ENCODE measurements at regions not wholly inside any gene's neighbourhood (a gene's known extent, or its start where the extent isn't known, plus 50 kb on each side); places are given as distances from the start of the nearest gene placed in this dataset.

GRCh38 chr2:168348076-168348475, 100.7 kb upstream of the STK39 start:
- peaks cover 24% of the 10 kb centered on the region for H3K4me1 Mint-ChIP-seq
- Histone ChIP-seq H3K9ac (ENCODE audit: insufficient read depth, low read length, poor library complexity, severe bottlenecking) (no peak overlapping the region), H3K4me1 (ENCODE audit: control insufficient read depth in 1 of 2, insufficient read depth in 2 of 2, low read length in 2 of 2) (peaks cover 8 to 13% of the 10 kb centered on the region in 2 donors), H3K4me3 (replicated peaks in 1 of 3; ENCODE audit: low read depth in 2 of 3, low read length in 3 of 3) (no peak overlapping the region), H3K36me3 (replicated peaks in 1 of 2; ENCODE audit: control insufficient read depth in 1 of 2, insufficient read depth in 2 of 2, low read length in 2 of 2) (no peaks in the 10 kb centered on the region), H3K4me2 (replicated peaks; ENCODE audit: extremely low read depth, low read length, poor library complexity, severe bottlenecking) (no peak overlapping the region), H2AFZ (ENCODE audit: insufficient read depth, low read depth, low read length, poor library complexity, severe bottlenecking) (no peak overlapping the region), H3K79me2 (ENCODE audit: insufficient read depth, low read length) (no peaks in the 10 kb centered on the region), H3K27ac (ENCODE audit: low read depth in 1 of 2, low read length in 2 of 2) (no peak overlapping the region), H3K27me3 (ENCODE audit: control insufficient read depth in 2 of 2, insufficient read depth in 2 of 2, low read length in 2 of 2) (no peaks in the 10 kb centered on the region), H3K9me3 (replicated peaks in 1 of 2; ENCODE audit: control insufficient read depth in 1 of 2, insufficient read depth in 1 of 2, low read length in 2 of 2) (no peaks in the 10 kb centered on the region), H4K20me1 (ENCODE audit: insufficient read depth, low read length) (no peaks in the 10 kb centered on the region)
- TF ChIP-seq CTCF (IDR thresholded peaks at IDR 0.05): peak; percentile 47
- H3K27me3 Mint-ChIP-seq (ENCODE audit: low read depth in 3 of 3): peaks cover 0 to 3% (median 1%) of the 10 kb centered on the region in 3 donors
- no peak overlapping the region for H3K4me3 Mint-ChIP-seq
- intact Hi-C loops (cut with micrococcal nuclease): loop anchor here (5.0 to 10.0 kb wide), 3 partner anchors 213 to 574 kb away; no protein-coding TSS in a partner anchor
- WGBS (ENCODE audit: insufficient coverage): 93% methylated on average over 1 of the region's 2 CpGs
- no peak overlapping the region for H3K27ac Mint-ChIP-seq
- DNase-seq: no peak
- H3K36me3 Mint-ChIP-seq: no peaks in the 10 kb centered on the region
- H3K9me3 Mint-ChIP-seq: peaks cover 0 to 4% (median 2%) of the 10 kb centered on the region in 7 donors

- WGBS (ENCODE audit: insufficient coverage): 100% methylated on average over 2 of the region's 2 CpGs
- H2AFZ ChIP-seq (ENCODE audit: insufficient read depth, low read depth, low read length, poor library complexity, severe bottlenecking): no peak overlapping the region
- peaks cover 0 to 2% (median 0%) of the 10 kb centered on the region in 3 donors for H3K27me3 Mint-ChIP-seq (ENCODE audit: low read depth in 3 of 3)
- no peak for TF ChIP-seq CTCF (IDR thresholded peaks at IDR 0.05)
- no peaks in the 10 kb centered on the region for H3K27me3 ChIP-seq (ENCODE audit: control insufficient read depth in 2 of 2, insufficient read depth in 2 of 2, low read length in 2 of 2)
- no peaks in the 10 kb centered on the region for H3K36me3 ChIP-seq (replicated peaks in 1 of 2; ENCODE audit: control insufficient read depth in 1 of 2, insufficient read depth in 2 of 2, low read length in 2 of 2)
- H4K20me1 ChIP-seq (ENCODE audit: insufficient read depth, low read length): no peaks in the 10 kb centered on the region
- H3K4me1 ChIP-seq (ENCODE audit: control insufficient read depth in 1 of 2, insufficient read depth in 2 of 2, low read length in 2 of 2): peaks cover 6 to 11% of the 10 kb centered on the region in 2 donors
- H3K9me3 ChIP-seq (replicated peaks in 1 of 2; ENCODE audit: control insufficient read depth in 1 of 2, insufficient read depth in 1 of 2, low read length in 2 of 2): no peaks in the 10 kb centered on the region
- H3K4me2 ChIP-seq (replicated peaks; ENCODE audit: extremely low read depth, low read length, poor library complexity, severe bottlenecking): no peak overlapping the region
- H3K4me3 ChIP-seq (replicated peaks in 1 of 3; ENCODE audit: low read depth in 2 of 3, low read length in 3 of 3): no peak overlapping the region
- H3K4me1 Mint-ChIP-seq: peaks cover 18% of the 10 kb centered on the region
- intact Hi-C loops (cut with micrococcal nuclease): no loop called here
- H3K79me2 ChIP-seq (ENCODE audit: insufficient read depth, low read length): no peaks in the 10 kb centered on the region
- H3K9ac ChIP-seq (ENCODE audit: insufficient read depth, low read length, poor library complexity, severe bottlenecking): no peak overlapping the region
- DNase-seq: no peak
- no peak overlapping the region for H3K4me3 Mint-ChIP-seq
- H3K27ac ChIP-seq (ENCODE audit: low read depth in 1 of 2, low read length in 2 of 2): no peak overlapping the region
- H3K27ac Mint-ChIP-seq: no peak overlapping the region
- peaks cover 0 to 8% (median 5%) of the 10 kb centered on the region in 7 donors for H3K9me3 Mint-ChIP-seq
- H3K36me3 Mint-ChIP-seq: no peaks in the 10 kb centered on the region
These were observed 103.0 kb upstream of the STK39 start for GRCh38 chr2:168350380-168350779.
